ENCODE measurements at regions not wholly inside any gene's neighbourhood (a gene's known extent, or its start where the extent isn't known, plus 50 kb on each side); places are given as distances from the start of the nearest gene placed in this dataset.

GRCh38 chr1:164141797-164142196, 417.2 kb upstream of the PBX1 start:
- H3K9me3 ChIP-seq (replicated peaks), result no peaks in the 10 kb centered on the region
- H3K36me3 ChIP-seq, result no peaks in the 10 kb centered on the region
- no peak for DNase-seq
- H3K27me3 ChIP-seq (ENCODE audit: low read depth), result no peaks in the 10 kb centered on the region
- H3K4me3 ChIP-seq, result no peak overlapping the region
- no peaks in the 10 kb centered on the region for H3K4me1 ChIP-seq
- no peak overlapping the region for H3K27ac ChIP-seq (replicated peaks)
- TF ChIP-seq CTCF (IDR thresholded peaks at IDR 0.05; ENCODE audit: borderline replicate concordance), result no peak
- intact Hi-C loops (cut with micrococcal nuclease), result no loop called here

- H3K27ac ChIP-seq (replicated peaks), result no peak overlapping the region
- H3K4me1 ChIP-seq, result no peaks in the 10 kb centered on the region
- H3K27me3 ChIP-seq (ENCODE audit: low read depth), result no peaks in the 10 kb centered on the region
- no peak for DNase-seq
- no peak for TF ChIP-seq CTCF (IDR thresholded peaks at IDR 0.05; ENCODE audit: borderline replicate concordance)
- intact Hi-C loops (cut with micrococcal nuclease), result no loop called here
- H3K9me3 ChIP-seq (replicated peaks), result peaks cover 14% of the 10 kb centered on the region
- no peak overlapping the region for H3K4me3 ChIP-seq
- no peaks in the 10 kb centered on the region for H3K36me3 ChIP-seq
Measured at GRCh38 chr1:164154622-164155021, 404.4 kb upstream of the PBX1 start.

- H3K36me3 ChIP-seq, result no peaks in the 10 kb centered on the region
- TF ChIP-seq CTCF (IDR thresholded peaks at IDR 0.05; ENCODE audit: borderline replicate concordance), result no peak
- intact Hi-C loops (cut with micrococcal nuclease), result no loop called here
- no peak overlapping the region for H3K4me3 ChIP-seq
- no peaks in the 10 kb centered on the region for H3K4me1 ChIP-seq
- H3K9me3 ChIP-seq (replicated peaks), result peaks cover 14% of the 10 kb centered on the region
- H3K27me3 ChIP-seq (ENCODE audit: low read depth), result no peaks in the 10 kb centered on the region
- no peak for DNase-seq
- H3K27ac ChIP-seq (replicated peaks), result no peak overlapping the region
Measured at GRCh38 chr1:164155347-164155746, 403.6 kb upstream of the PBX1 start.

GRCh38 chr1:164163289-164163849, 395.6 kb upstream of the PBX1 start:
- TF ChIP-seq CTCF (IDR thresholded peaks at IDR 0.05; ENCODE audit: borderline replicate concordance), result no peak
- intact Hi-C loops (cut with micrococcal nuclease), result no loop called here
- no peaks in the 10 kb centered on the region for H3K27me3 ChIP-seq (ENCODE audit: low read depth)

GRCh38 chr1:164165466-164165865, 393.5 kb upstream of the PBX1 start:
- H3K27ac ChIP-seq (replicated peaks), result no peak overlapping the region
- no peak for DNase-seq
- no peaks in the 10 kb centered on the region for H3K4me1 ChIP-seq
- TF ChIP-seq CTCF (IDR thresholded peaks at IDR 0.05; ENCODE audit: borderline replicate concordance), result no peak
- no peaks in the 10 kb centered on the region for H3K27me3 ChIP-seq (ENCODE audit: low read depth)
- no peak overlapping the region for H3K4me3 ChIP-seq
- peaks cover 10% of the 10 kb centered on the region for H3K9me3 ChIP-seq (replicated peaks)
- intact Hi-C loops (cut with micrococcal nuclease), result no loop called here
- H3K36me3 ChIP-seq, result no peaks in the 10 kb centered on the region

More at GRCh38 chr1:164163289-164163849, 395.6 kb upstream of the PBX1 start:
- Histone ChIP-seq H3K9me3 (replicated peaks) (peaks cover 12% of the 10 kb centered on the region), H3K27ac (replicated peaks) (no peak overlapping the region), H3K36me3 (no peaks in the 10 kb centered on the region), H3K4me1 (no peaks in the 10 kb centered on the region), H3K4me3 (no peak overlapping the region)
- no peak for DNase-seq
